OCI-LY3 (cell line): ENCODE measurements at regions not wholly inside any gene's neighbourhood (a gene's known extent, or its start where the extent isn't known, plus 50 kb on each side); places are given as distances from the start of the nearest gene placed in this dataset.

ENCODE experiments used
- CTCF ChIP-seq: fragments of 200-600, 300-600 bp; sonication (generic); IDR thresholded peaks from 2 replicates; pipeline ENCODE4 v1.5.1; 2014; ENCODE audit warnings: antibody characterized with exemption, low read length, low read depth
- EZH2phosphoT487 ChIP-seq: fragments of 200-600 bp; shearing (Covaris generic); IDR thresholded peaks from 2 replicates; pipeline ENCODE4 v1.6.1; 2018; ENCODE audit warnings: antibody characterized with exemption, mixed run types, low read depth

- peak; percentile 78 for TF ChIP-seq CTCF
- TF ChIP-seq EZH2phosphoT487, result no peak
Measured at GRCh38 chr3:468172-468571, 271.6 kb downstream of the CHL1 start.
